ENCODE measurements at regions not wholly inside any gene's neighbourhood (a gene's known extent, or its start where the extent isn't known, plus 50 kb on each side); places are given as distances from the start of the nearest gene placed in this dataset.

GRCh38 chr11:27770576-27770975, 70.3 kb upstream of the BDNF start:
- TF ChIP-seq, protein P1, sequence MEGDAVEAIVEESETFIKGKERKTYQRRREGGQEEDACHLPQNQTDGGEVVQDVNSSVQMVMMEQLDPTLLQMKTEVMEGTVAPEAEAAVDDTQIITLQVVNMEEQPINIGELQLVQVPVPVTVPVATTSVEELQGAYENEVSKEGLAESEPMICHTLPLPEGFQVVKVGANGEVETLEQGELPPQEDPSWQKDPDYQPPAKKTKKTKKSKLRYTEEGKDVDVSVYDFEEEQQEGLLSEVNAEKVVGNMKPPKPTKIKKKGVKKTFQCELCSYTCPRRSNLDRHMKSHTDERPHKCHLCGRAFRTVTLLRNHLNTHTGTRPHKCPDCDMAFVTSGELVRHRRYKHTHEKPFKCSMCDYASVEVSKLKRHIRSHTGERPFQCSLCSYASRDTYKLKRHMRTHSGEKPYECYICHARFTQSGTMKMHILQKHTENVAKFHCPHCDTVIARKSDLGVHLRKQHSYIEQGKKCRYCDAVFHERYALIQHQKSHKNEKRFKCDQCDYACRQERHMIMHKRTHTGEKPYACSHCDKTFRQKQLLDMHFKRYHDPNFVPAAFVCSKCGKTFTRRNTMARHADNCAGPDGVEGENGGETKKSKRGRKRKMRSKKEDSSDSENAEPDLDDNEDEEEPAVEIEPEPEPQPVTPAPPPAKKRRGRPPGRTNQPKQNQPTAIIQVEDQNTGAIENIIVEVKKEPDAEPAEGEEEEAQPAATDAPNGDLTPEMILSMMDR (IDR thresholded peaks at IDR 0.05; ENCODE audit: low read depth, low read length, poor library complexity, severe bottlenecking) = no peak
- TF ChIP-seq EZH2phosphoT487 (IDR thresholded peaks at IDR 0.05; ENCODE audit: borderline replicate concordance, low read length) = no peak

Data from DOHH2 (cell line).